ENCODE measurements at regions not wholly inside any gene's neighbourhood (a gene's known extent, or its start where the extent isn't known, plus 50 kb on each side); places are given as distances from the start of the nearest gene placed in this dataset.

DNA sequence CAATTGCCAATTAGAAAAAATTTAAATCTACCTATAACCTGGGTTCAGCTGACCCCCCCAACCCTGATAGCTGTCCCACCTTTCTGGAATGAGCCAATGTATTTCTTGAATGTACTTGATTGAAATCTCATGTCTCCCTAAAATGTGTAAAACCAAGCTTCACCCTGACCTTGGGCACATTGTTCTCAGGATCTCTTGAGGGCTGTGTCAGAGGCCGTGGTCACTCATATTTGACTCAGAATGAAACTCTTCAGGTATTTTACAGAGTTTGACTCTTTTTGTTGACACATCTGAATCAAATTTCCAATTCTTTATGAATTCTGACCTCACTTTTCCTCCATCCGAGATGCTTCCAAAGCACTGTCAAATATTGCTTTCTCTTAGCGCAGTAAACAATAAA, 115.3 kb upstream of the BEND4 start:
- no peak for TF ChIP-seq POLR2A (IDR thresholded peaks at IDR 0.05; ENCODE audit: low read depth, low read length)
- TF ChIP-seq TAF1 (IDR thresholded peaks at IDR 0.05; ENCODE audit: borderline replicate concordance, low read depth, low read length) = no peak
- TF ChIP-seq POLR2AphosphoS5 (IDR thresholded peaks at IDR 0.05; ENCODE audit: low read depth, low read length) = no peak

Measured in GM12892 (cell line).